ENCODE measurements at regions not wholly inside any gene's neighbourhood (a gene's known extent, or its start where the extent isn't known, plus 50 kb on each side); places are given as distances from the start of the nearest gene placed in this dataset.
"Not testable (repeated sequence)": the region's sequence is repeated elsewhere in the genome, so short reads cannot be mapped to it uniquely, and the experiment has no call there.

DNA sequence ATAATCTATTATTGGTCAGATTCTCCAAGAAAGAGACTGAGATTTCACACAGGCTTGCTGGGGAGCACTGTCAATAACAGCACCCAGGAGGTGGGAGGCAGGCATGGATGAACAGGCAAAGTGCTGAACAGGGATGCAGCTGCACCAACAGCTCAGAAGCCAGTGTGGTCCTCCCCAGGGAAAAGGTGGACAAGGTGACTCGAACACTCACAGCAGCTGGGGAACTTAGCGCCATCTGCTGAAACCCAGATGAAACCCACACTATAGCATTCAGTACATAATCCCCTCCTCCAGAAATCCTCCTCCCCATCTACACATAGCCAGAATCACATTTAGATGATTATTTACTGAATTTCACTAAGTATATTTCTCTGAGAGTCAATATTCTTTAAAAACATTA is 255.2 kb upstream of the WSB1 start:
- no peaks in the 10 kb centered on the region for H3K4me1 Mint-ChIP-seq
- peaks cover 23% of the 10 kb centered on the region for H3K9me3 Mint-ChIP-seq
- Histone ChIP-seq H3K4me3 (no peak overlapping the region), H3K9ac (no peak overlapping the region), H3K4me1 (no peaks in the 10 kb centered on the region), H3K27ac (no peak overlapping the region), H2AFZ (replicated peaks) (no peak overlapping the region), H3K79me2 (ENCODE audit: low read depth) (no peaks in the 10 kb centered on the region), H3K4me2 (no peak overlapping the region), H3F3A (ENCODE audit: low read depth) (no peaks in the 10 kb centered on the region), H3K36me3 (no peaks in the 10 kb centered on the region), H3K9me3 (ENCODE audit: low read depth) (peaks cover 5% of the 10 kb centered on the region), H3K27me3 (no peaks in the 10 kb centered on the region), H4K20me1 (ENCODE audit: low read depth) (no peaks in the 10 kb centered on the region)
- no peak for TF ChIP-seq EZH2 (IDR thresholded peaks at IDR 0.05)
- TF ChIP-seq EZH2phosphoT487 (IDR thresholded peaks at IDR 0.05) = no peak
- no peak for TF ChIP-seq CTCF (IDR thresholded peaks at IDR 0.05)
- H3K4me3 Mint-ChIP-seq = no peak overlapping the region
- H3K27me3 Mint-ChIP-seq (ENCODE audit: insufficient read depth, low read depth) = no peaks in the 10 kb centered on the region
- DNase-seq (ENCODE audit: low spot score) = no peak
- no peaks in the 10 kb centered on the region for H3K36me3 Mint-ChIP-seq
- H3K27ac Mint-ChIP-seq = no peak overlapping the region

GRCh38 chr17:27045039-27045438 is 248.9 kb upstream of the WSB1 start:
- H3K4me1 Mint-ChIP-seq; H3K27ac ChIP-seq; H3K9ac ChIP-seq; H3K27me3 Mint-ChIP-seq (ENCODE audit: insufficient read depth, low read depth); H3K4me3 Mint-ChIP-seq; H3K79me2 ChIP-seq (ENCODE audit: low read depth); H3K27ac Mint-ChIP-seq; H4K20me1 ChIP-seq (ENCODE audit: low read depth); H3F3A ChIP-seq (ENCODE audit: low read depth); H3K4me2 ChIP-seq; DNase-seq (ENCODE audit: low spot score); H2AFZ ChIP-seq (replicated peaks); H3K36me3 ChIP-seq; H3K4me3 ChIP-seq; H3K27me3 ChIP-seq; H3K4me1 ChIP-seq; H3K36me3 Mint-ChIP-seq: not testable (repeated sequence)
- peaks cover 35% of the 10 kb centered on the region for H3K9me3 Mint-ChIP-seq
- peaks cover 25% of the 10 kb centered on the region for H3K9me3 ChIP-seq (ENCODE audit: low read depth)

GRCh38 chr17:27049104-27049784 is 244.7 kb upstream of the WSB1 start:
- Histone ChIP-seq H3K9me3 (ENCODE audit: low read depth) (peaks cover 37% of the 10 kb centered on the region), H3K4me1 (no peaks in the 10 kb centered on the region), H3K79me2 (ENCODE audit: low read depth) (no peaks in the 10 kb centered on the region), H3K4me3 (no peak overlapping the region), H3F3A (ENCODE audit: low read depth) (no peaks in the 10 kb centered on the region), H3K27me3 (no peaks in the 10 kb centered on the region), H3K9ac (no peak overlapping the region), H3K36me3 (no peaks in the 10 kb centered on the region), H2AFZ (replicated peaks) (no peak overlapping the region), H3K27ac (no peak overlapping the region), H4K20me1 (ENCODE audit: low read depth) (no peaks in the 10 kb centered on the region), H3K4me2 (no peak overlapping the region)
- H3K9me3 Mint-ChIP-seq = peaks cover 57% of the 10 kb centered on the region
- no peaks in the 10 kb centered on the region for H3K36me3 Mint-ChIP-seq
- H3K4me1 Mint-ChIP-seq = no peaks in the 10 kb centered on the region
- H3K4me3 Mint-ChIP-seq = no peak overlapping the region
- no peak for DNase-seq (ENCODE audit: low spot score)
- TF ChIP-seq EZH2 (IDR thresholded peaks at IDR 0.05) = no peak
- TF ChIP-seq CTCF (IDR thresholded peaks at IDR 0.05) = no peak
- no peak for TF ChIP-seq EZH2phosphoT487 (IDR thresholded peaks at IDR 0.05)
- no peak overlapping the region for H3K27ac Mint-ChIP-seq
- peaks cover 5% of the 10 kb centered on the region for H3K27me3 Mint-ChIP-seq (ENCODE audit: insufficient read depth, low read depth)

GRCh38 chr17:27065588-27065987 is 228.3 kb upstream of the WSB1 start:
- Mint-ChIP-seq H3K4me1 (no peaks in the 10 kb centered on the region), H3K4me3 (no peak overlapping the region), H3K27ac (no peak overlapping the region), H3K9me3 (peaks cover 22% of the 10 kb centered on the region), H3K27me3 (ENCODE audit: insufficient read depth, low read depth) (no peaks in the 10 kb centered on the region), H3K36me3 (no peaks in the 10 kb centered on the region)
- no peak overlapping the region for H3K9ac ChIP-seq
- no peak overlapping the region for H3K4me3 ChIP-seq
- no peaks in the 10 kb centered on the region for H4K20me1 ChIP-seq (ENCODE audit: low read depth)
- peaks cover 58% of the 10 kb centered on the region for H3K9me3 ChIP-seq (ENCODE audit: low read depth)
- no peaks in the 10 kb centered on the region for H3K4me1 ChIP-seq
- H3K79me2 ChIP-seq (ENCODE audit: low read depth) = no peaks in the 10 kb centered on the region
- DNase-seq (ENCODE audit: low spot score) = no peak
- H3K27me3 ChIP-seq = no peaks in the 10 kb centered on the region
- no peak overlapping the region for H3K4me2 ChIP-seq
- no peaks in the 10 kb centered on the region for H3F3A ChIP-seq (ENCODE audit: low read depth)
- H3K36me3 ChIP-seq = no peaks in the 10 kb centered on the region
- no peak overlapping the region for H2AFZ ChIP-seq (replicated peaks)
- TF ChIP-seq EZH2 (IDR thresholded peaks at IDR 0.05) = no peak
- no peak for TF ChIP-seq CTCF (IDR thresholded peaks at IDR 0.05)
- TF ChIP-seq EZH2phosphoT487 (IDR thresholded peaks at IDR 0.05) = no peak
- no peak overlapping the region for H3K27ac ChIP-seq

Data from neural progenitor cell (in vitro differentiated cells).